Kidney capillary endothelial cell (primary cell): ENCODE measurements at regions not wholly inside any gene's neighbourhood (a gene's known extent, or its start where the extent isn't known, plus 50 kb on each side); places are given as distances from the start of the nearest gene placed in this dataset.
"Not testable (repeated sequence)": the region's sequence is repeated elsewhere in the genome, so short reads cannot be mapped to it uniquely, and the experiment has no call there.

Experiments
- DNase-seq: peaks from one replicate; pipeline ENCODE4 v3.0.0-alpha.2; 2018; ENCODE audit warnings: low spot score

DNA sequence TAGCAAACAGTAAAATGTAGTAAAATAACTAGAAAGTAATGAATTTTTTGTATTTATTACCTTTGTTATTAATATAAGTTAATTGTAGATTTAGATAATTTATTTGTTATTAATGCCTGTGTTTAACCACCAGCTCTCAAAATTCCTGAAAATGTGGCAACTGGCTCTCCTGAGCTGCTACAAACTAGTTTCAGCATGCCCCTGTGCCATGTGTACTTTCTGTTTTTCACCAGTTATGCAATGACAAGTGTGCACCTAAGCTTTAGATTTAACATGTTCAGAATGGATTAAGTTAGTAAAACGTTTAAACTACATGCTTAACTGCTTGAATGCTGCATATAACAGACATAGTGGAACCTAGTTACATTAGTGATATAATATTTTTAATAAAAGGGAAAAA lies 88.1 kb downstream of the POSTN start:
- no peak for DNase-seq

DNA sequence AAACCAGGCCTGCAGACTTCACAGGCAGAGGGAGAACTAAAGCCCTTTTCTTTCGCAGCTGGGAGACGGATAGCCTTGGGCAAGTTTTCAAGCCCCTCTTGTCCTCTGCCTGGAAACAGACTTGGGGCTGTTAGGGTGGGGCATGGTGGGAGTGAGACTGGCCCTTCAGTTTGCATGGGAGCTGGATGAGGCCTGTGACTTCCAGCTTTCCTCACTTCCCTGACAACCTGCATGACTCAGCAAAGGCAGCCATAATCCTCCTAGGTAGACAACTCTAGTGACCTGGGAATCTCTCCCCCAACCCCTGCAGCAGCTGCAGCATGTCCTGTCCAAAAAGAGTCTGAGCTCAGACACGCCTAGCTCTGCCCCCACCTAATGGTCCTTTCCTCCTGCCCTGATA lies 93.0 kb downstream of the POSTN start:
- no peak for DNase-seq

DNA sequence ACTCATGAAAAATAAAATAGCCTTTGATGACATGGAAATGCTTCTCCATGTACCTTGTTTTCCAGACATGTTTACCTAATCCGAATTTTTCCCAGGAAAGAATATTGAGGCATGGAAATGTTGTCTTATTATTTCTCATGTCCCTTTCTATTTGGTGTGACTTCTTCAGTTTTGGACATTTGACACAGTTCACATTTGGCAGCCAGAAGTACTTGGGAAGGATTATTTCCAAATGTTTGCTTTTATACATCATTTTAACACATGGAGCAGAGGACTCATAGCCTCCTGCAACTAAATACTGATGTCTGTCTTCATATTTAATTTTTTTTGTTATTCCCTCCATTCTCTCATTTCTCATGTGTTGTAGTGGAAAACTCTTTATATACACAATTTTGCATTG lies 94.3 kb downstream of the POSTN start:
- DNase-seq = no peak

DNA sequence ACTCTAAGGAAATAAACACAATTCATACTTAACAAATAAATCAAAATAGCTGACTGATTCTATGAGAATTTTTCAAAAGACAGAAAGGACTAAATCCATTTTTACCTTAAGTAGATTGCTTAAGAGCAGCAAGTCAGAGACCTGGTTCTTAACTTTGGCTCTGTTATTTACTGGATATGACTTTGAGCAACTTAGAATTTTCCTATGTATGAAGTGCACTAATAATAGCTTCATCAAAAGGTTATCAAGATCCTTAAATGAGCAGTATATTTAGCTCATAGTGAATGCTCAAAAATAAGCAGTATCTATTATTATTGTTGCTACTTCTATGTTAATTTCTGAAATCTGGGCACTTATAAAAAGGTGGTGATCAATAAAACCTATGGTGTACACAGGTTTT lies 95.3 kb downstream of the POSTN start:
- no peak for DNase-seq

DNA sequence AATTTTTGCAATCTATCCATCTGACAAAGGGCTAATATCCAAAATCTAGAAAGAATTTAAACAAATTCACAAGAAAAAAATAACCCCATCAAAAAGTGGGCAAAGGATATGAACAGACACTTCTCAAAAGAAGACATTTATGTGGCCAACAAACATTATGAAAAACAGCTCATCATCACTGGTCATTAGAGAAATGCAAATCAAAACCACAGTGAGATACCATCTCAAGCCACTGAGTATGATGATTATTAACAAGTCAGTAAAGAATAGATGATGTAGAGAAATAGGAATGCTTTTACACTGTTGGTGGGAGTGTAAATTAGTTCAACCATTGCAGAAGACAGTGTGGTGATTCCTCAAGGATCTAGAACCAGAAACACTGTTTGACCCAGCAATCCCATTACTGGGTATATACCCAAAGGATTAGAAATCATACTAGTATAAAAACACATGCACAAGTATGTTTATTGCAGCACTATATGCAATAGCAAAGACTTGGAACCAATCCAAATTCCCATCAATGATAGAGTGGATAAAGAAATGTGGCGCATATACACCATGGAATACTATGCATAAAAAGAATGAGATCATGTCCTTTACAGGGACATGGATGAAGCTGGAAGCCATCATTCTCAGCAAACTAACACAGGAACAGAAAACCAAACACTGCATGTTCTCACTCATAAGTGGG lies 96.1 kb downstream of the POSTN start:
- DNase-seq = not testable (repeated sequence)

DNA sequence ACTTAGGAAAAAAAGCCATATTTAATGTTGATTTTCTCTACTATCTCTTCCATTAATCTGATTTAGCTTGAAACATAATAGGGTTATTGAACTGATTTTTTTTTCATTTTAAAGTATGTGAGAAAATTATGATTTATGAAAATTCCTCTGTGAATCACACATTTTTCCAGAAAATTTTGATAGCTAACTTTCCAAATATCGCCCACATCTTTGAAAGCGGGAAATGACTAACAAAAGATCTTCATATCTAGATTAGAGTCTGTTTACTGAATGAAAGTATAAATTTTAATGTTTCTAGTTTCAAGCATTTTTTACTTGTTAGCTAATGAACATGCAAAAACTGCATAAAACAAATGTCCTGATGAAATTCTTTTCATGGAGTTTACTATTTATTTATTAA lies 97.4 kb downstream of the POSTN start:
- DNase-seq = no peak

DNA sequence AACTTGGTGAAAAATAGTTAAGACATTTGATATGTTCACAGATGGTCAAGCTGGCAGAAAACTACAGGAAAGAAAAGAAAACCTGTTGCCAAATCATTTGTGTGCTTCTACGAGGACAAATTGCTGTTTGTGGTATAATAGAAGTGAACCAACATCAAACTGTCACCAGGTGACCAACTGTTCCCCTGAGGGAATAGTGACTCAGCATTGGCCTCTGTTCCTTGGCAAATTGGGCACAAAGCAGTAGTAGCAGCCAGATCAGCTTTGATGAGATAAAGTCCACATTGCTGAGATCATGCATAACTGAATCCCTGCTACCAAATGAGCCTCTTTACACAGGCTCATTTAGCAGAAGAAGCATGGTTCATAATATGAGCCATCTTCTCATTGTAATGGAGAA lies 103.5 kb downstream of the POSTN start:
- no peak for DNase-seq

DNA sequence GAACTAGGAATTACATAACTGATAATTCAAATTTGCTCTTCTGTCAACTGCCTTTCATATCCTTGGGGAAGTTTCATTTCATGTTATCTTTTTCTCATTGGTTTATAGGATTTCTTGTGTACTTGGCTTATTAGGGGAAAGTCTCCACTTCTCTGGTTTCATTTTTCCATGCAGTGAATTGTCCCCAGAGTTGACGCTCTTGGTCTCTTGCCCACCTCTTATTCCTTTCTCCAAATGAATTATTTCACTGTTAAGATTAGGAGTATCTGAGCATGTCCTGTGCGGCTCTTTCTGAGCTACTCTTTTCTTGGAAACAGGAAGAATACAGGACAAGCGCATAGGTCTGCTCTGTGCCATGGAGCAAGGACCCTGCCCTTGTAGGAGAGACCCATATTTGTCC lies 104.8 kb downstream of the POSTN start:
- DNase-seq = no peak

DNA sequence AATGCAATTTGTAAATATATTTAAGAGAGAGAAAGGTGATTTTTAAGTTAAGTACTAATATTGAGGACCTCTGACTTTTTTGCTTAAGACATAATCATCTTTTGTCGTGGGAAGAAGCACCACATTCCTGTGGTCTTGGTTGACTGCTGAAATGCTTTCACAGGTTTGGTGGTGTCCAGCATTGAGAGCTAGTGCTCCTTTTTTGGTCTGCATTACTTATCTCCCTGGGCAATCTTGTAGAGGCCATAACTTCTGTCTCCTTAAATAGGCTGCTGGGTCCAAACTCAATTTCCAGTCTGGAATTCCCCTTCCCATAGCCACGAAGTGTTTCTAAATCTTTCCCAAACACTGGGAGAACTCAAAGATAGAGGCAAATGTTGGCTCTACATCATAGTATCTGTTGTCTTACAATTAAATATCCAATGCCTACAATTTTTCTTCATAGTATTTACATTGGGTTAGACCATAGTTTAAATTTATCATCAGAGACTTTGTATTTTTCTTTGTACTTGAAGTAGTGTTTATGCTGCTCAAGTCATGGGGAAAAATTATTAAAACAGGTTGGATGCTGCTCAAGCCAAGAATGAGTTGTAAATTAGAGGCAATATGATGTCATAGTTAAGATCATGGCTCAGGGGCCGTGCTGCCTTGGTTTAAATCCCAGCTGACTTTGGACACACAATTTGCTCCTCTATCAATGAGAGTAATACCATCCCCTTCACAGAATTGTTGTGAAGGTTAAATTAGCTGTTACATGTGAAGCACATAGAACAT lies 105.6 kb downstream of the POSTN start:
- no peak for DNase-seq

DNA sequence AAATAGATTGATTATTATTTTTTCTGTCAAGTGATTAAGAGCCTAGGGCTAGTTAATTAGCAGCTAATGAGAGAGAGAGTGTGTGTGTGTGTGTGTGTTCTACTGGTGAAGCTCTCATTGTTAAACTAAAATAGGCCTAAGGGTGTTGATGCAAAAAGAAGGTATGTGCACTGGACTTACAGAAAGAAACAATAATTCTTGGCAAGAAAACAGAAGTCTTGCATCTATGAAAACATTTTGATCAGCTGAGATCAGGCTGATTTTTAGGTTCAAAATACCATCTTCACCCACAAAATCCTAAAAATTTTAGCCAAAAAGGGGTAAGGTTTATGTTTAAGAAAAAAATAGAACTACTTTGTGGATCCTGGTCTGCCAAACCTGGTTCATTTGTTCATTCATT lies 106.5 kb downstream of the POSTN start:
- no peak for DNase-seq

DNA sequence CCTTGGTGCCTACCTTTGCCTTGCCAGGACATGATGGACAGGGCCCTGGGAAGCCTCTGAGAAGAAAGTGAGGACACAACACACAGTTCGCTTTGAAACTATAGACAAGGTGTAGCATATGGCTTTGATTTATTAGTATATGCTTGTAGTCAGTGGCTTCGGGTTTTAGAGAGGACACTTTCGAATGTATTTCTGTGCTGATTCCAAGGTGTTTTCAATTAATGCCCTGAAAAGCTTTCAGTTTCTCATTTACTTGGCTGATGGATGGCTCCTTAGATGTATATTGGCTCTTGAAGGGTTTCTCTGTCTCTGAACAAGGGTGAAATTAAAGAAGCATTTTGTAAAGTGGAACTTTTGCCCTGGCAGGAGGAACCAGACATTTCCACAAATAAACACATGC lies 106.9 kb downstream of the POSTN start:
- no peak for DNase-seq

DNA sequence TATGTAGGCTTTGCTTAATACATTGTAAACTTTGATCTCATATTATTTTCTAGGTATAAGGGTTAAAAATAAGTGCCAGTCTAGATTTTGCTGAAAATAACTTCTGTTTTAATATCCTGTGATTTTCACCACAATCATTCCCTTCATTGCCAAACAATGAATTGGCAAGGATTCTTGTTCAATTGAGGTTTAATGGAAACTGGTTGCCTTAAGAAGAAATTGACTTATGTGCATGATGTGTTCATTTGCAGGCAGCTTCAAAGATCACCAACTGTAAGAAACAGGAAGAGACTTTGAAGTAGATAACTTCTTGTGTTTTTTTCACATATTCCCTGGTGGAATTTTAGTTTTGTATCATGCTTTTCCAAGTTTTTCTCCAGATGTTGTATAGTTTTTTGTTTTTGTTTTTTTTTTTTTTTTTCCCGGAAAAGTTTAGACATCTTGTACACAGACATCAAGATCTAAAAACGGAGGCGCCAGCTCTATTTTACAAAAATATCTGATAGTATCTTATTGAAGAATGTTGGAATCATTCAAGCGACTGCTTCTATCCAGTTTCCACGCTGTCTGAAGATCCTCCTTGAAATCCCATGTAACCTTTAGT lies 108.3 kb downstream of the POSTN start:
- DNase-seq = no peak

DNA sequence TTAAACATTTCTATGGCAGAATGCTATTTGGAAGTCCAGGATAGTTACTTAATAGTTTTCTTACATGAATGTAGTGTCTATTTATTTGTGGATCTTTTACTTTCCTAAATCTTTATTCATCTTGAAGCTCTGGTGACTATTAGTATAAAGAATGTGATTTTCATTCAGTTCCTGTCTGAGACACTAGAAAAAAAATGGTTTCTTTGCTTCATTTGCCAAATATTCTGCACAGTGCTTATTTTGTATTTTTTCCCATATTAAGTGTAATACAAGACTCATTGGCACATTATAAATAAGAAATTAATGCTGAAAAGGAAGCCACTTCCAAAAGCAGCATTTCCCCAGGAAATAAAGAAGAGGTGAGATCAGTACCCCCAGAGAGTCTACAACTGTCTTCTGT lies 109.8 kb downstream of the POSTN start:
- no peak for DNase-seq

DNA sequence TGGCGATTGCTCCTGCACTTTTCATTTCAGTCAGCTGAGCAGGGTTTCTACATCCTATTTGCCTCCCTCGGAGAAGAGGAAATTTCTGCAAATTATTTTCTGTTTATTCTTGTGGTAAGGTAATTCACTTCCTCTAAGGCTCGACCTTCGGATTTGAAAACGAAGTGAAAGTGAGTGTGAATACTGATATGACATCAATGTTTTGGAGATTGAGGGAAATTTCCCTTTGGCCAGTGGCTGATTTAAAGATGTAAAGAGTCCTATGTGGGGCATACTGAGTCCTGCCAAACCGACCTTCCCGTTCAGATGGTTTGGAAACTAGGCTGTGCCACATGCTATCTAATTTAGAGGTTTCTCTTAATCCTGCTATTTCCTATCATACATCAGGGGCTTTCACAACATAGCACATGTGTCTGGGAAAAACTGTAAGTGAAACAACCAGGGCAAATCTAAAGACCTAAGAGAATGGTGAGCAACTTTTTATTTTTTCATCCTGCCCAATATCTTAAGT lies 112.3 kb downstream of the POSTN start:
- no peak for DNase-seq

DNA sequence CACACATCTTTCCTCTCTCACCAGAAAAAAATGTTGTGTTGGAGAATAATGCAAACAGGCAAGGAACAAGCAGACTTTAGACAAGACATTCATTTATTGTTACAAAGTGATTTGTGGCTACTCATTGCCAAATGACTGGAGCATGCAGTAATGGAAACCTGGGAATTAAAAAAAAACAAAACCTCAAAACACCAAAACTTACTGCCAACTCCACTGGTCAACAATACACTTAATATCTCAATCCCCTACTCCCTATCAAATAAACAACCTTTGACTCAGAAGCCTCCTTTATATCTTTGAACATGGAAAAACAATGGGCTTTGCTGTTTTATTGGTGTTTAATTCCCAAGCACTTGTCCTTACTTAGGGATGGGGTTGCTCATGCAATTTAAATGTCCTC lies 112.8 kb downstream of the POSTN start:
- no peak for DNase-seq

DNA sequence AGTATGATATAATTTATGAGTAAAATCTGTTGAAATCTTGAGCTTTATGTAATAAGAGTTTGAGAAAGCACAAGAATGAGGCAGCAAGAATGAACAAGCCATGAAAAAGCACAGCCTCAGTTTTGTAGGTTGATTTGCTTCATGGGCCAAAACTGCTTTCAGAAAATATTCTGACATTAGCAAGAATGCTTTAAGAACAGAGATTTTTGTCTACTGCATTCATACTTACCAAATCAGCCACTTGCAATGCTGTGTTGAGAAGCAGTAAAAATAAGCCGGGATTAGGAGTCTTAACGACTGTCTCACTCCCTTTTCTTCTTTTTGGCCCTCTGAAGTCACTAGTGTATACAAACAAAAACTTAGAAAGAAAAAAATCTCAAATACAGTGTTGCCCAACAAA lies 114.5 kb downstream of the POSTN start:
- no peak for DNase-seq

DNA sequence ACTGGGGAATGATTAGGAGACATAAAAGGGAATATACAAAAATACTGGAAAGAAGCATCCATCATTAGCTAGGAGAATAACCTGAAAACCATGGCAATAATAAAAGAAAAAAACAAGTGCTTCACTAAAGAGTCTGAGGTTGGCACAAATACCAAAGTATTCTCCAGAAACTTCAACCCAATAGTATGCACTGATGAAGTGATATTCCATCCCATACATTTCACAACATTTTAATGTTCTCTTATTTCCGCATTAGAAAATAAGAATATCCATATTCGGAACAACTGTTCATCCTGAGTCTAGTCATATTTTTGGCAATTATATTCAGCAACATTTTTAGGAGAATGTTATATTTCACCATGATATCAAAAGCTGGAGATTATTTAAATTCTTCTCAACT lies 116.2 kb downstream of the POSTN start:
- no peak for DNase-seq

DNA sequence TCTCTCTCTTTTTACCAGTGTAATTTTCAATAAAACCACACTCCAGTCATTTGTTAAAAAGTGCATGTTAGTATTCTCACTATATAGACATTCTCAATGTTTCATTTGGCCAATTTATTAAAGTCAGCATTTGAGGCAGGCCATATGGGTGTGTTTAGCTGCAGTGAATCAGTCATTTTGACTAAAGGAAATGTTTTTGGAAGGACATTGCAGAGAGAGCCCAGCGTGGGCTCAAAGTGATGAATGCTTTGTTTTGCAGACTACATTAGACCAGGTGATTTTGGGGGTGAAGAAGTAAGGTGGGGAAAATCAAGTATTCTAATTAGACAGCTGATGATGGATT lies 116.7 kb downstream of the POSTN start:
- no peak for DNase-seq

DNA sequence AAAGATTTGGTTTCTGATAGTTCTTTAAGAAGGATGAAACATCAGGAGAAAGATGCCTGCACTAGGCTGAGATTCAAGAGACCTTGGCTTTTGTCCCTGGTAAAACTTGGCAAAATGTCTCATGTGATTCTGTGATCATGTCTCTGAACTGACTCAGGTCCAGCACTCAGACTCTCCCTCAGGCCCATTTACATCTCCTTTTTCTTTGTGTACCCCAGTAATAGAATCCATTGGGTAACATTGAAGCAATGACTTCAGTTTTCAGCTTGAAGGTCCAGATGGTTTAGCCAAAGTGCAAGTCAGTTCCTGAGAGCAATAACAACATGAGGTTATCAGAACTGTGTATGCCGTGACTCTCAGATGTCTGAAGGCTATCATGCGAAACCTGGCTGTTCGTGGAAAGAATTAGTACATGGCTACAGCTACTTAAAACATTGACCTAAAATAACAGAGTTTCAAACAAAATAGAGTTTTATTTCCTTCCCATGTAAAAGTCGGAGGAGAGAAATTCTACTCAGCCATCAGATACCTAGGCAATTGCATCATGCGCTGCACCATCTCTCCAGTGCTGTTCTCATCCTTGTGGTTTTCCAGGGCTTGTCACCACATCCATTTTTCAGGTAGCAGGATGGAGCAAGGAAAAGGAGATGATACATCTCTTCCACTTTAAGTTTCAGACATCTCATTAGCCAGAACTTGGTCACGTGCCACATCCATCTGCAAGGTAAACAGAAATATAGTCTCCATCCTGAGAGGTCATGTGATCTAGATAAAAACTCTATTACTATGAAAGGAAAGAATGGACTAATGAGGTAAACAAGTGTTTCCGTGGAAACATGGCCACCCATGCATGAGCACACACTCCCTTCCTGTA lies 117.3 kb downstream of the POSTN start:
- no peak for DNase-seq

DNA sequence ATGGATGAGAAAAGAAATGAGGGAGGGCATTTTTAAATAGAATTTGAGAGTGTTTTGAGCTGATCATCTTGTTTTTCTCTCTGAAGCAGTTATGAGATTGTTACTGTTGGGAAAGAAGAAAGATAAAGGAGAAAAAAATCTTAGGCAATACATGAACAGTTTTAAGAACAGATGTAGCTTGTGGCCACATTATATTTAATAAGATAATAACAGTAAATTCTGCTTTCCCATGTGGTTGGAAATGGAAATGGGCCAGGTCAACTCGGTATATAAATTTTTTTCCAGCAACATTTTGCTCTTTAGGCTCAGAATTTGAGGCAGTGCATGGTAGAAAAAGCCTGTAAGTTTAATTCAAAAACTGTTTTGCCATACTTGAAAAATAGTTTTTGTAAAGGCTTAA lies 118.7 kb downstream of the POSTN start:
- no peak for DNase-seq

DNA sequence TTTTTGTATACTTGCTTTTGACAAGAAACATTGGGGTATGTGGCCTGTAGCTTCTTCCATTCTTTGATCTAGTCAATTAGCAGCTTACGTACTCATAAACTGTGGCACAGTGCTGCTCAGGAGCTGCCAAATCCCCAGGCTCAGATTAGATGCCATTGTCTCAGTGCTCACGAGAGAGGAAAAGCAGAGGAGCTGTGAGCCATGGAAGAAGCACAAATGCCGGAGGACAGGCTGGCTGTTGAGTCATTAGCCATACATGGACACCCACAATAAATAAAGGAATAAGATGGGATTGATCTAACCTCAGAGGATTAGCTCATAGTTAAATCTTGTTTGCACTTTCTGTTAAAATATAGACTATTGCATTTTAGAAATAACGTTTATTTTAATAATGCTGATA lies 121.7 kb downstream of the POSTN start:
- DNase-seq = no peak

DNA sequence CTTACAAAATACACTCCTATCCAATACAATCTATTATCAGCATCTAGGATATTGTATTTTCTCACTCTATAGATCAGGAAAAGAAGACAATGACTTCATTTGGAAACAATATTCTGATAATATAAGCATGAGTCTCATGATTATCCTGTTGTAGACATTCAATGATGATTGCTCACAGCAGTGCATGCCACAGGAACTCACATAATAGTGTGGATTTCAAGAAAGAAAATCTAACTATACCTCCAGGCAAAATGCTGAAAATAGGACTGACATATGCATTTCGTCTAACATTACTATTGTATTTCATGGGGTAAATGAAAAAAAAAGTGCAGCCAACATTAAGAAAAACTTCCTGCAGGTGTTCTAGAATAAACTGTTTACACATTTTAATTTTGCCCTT lies 122.6 kb downstream of the POSTN start:
- DNase-seq = no peak

DNA sequence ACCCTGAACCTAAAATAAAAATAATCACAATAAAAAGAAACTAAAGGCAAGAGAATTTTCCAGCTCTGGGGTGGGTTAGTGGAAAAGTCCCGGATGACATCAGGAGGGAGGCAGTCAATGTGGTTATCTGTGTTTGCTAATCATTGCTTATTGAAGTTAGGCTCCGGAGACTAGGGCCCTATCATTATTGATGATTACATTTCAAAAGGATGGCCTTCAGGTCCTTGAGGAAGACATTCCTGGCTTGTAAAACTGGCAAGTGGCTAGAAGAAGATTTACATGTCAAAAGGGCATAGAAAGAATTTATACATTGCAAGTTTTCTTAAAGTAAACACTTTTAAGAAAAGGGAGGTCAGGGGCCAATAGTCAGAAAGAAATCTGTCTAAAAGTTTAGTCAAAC lies 123.4 kb downstream of the POSTN start:
- DNase-seq = no peak
